Hepatocyte (in vitro differentiated cells): ENCODE measurements at regions not wholly inside any gene's neighbourhood (a gene's known extent, or its start where the extent isn't known, plus 50 kb on each side); places are given as distances from the start of the nearest gene placed in this dataset.

Experiments
- DNase-seq: peaks from one replicate; pipeline ENCODE4 v3.0.0-alpha.2; 2016; ENCODE audit warnings: low spot score
- H2AFZ ChIP-seq: fragments of 200-600 bp; sonication (generic); 2 replicates; pipeline ENCODE4 v1.6.0; 2016; ENCODE audit warnings: antibody characterized with exemption, mild to moderate bottlenecking
- H3K27ac ChIP-seq: fragments of 200-600 bp; sonication (generic); 2 replicates; pipeline ENCODE4 v1.5.1; 2016; ENCODE audit warnings: mild to moderate bottlenecking
- H3K27me3 ChIP-seq: fragments of 200-600 bp; sonication (generic); 2 replicates; pipeline ENCODE4 v1.6.1; 2016
- H3K36me3 ChIP-seq: fragments of 200-600 bp; sonication (generic); replicated peaks from 2 replicates; pipeline ENCODE4 v1.5.1; 2016; ENCODE audit warnings: low read depth; ENCODE audit not compliant: insufficient read depth
- H3K4me1 ChIP-seq: fragments of 200-600 bp; sonication (generic); 2 replicates; pipeline ENCODE4 v1.5.1; 2016; ENCODE audit warnings: mild to moderate bottlenecking, moderate library complexity; ENCODE audit not compliant: insufficient read depth
- H3K4me2 ChIP-seq: fragments of 200-600 bp; sonication (generic); 2 replicates; pipeline ENCODE4 v1.6.0; 2016
- H3K4me3 ChIP-seq: fragments of 200-600 bp; sonication (generic); 2 replicates; pipeline ENCODE4 v1.5.1; 2016; ENCODE audit warnings: mild to moderate bottlenecking
- H3K79me2 ChIP-seq: fragments of 200-600 bp; sonication (generic); 2 replicates; pipeline ENCODE4 v1.6.0; 2017; ENCODE audit warnings: mild to moderate bottlenecking
- H3K9me2 ChIP-seq: fragments of 200-600 bp; sonication (generic); replicated peaks from 2 replicates; pipeline ENCODE4 v1.6.0; 2017; ENCODE audit warnings: mild to moderate bottlenecking; ENCODE audit not compliant: insufficient read depth
- H3K9me3 ChIP-seq: fragments of 200-600 bp; sonication (generic); 2 replicates; pipeline ENCODE4 v1.5.1; 2016; ENCODE audit warnings: low read depth, mild to moderate bottlenecking
- H4K20me1 ChIP-seq: fragments of 200-600 bp; sonication (generic); 2 replicates; pipeline ENCODE4 v1.6.0; 2016; ENCODE audit warnings: mild to moderate bottlenecking; ENCODE audit not compliant: insufficient read depth, poor library complexity, severe bottlenecking
- EZH2 ChIP-seq: fragments of 200-600 bp; sonication (generic); IDR thresholded peaks from 2 replicates; pipeline ENCODE4 v1.6.1; 2016; ENCODE audit warnings: antibody characterized with exemption, mild to moderate bottlenecking, borderline replicate concordance
- EZH2phosphoT487 ChIP-seq: fragments of 200-600 bp; sonication (generic); IDR thresholded peaks from one replicate; pipeline ENCODE4 v1.6.1; 2018; ENCODE audit warnings: antibody characterized with exemption, mild to moderate bottlenecking, low read depth, moderate library complexity; ENCODE audit not compliant: unreplicated experiment, severe bottlenecking
- WGBS: methylation state at CpG from one replicate; pipeline ENCODE4 v1.1.6; 2016; ENCODE audit warnings: low lambda C conversion rate; ENCODE audit errors: missing lambda C conversion rate; 5-methylcytosine and 5-hydroxymethylcytosine counted together
- TF ChIP-seq, protein P1 (sequence below): fragments of 200-600 bp; sonication (generic); IDR thresholded peaks from 2 replicates; pipeline ENCODE4 v1.5.1; 2016; ENCODE audit warnings: antibody characterized with exemption, mild to moderate bottlenecking; ENCODE audit not compliant: poor library complexity

DNA sequence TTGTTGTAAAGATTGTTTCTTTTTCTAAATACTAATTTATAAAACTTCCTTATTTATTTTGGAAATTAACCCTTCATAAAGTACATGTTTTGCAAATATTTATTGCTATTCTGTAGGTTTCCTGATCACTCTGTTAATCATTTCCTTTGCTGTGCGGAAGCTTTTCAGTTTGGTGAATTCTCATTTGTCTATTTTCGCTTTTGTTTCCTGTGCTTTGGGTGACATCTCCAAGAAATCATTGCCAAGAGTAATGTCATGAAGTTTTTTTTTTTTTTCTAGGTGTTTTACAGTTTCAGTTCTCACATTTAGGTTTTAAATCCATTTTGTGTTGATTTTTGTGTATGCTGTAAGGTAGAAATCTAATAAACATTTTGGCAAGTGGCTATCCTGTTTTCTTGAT, 1899.8 kb upstream of the ACO1 start:
- TF ChIP-seq, protein P1, sequence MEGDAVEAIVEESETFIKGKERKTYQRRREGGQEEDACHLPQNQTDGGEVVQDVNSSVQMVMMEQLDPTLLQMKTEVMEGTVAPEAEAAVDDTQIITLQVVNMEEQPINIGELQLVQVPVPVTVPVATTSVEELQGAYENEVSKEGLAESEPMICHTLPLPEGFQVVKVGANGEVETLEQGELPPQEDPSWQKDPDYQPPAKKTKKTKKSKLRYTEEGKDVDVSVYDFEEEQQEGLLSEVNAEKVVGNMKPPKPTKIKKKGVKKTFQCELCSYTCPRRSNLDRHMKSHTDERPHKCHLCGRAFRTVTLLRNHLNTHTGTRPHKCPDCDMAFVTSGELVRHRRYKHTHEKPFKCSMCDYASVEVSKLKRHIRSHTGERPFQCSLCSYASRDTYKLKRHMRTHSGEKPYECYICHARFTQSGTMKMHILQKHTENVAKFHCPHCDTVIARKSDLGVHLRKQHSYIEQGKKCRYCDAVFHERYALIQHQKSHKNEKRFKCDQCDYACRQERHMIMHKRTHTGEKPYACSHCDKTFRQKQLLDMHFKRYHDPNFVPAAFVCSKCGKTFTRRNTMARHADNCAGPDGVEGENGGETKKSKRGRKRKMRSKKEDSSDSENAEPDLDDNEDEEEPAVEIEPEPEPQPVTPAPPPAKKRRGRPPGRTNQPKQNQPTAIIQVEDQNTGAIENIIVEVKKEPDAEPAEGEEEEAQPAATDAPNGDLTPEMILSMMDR = no peak
- TF ChIP-seq EZH2 (no peak), EZH2phosphoT487 (no peak)
- 96% methylated on average over 2 of the region's 2 CpGs for WGBS
- H3K9me2 ChIP-seq = no peaks in the 10 kb centered on the region
- no peaks in the 10 kb centered on the region for H3K27me3 ChIP-seq
- no peaks in the 10 kb centered on the region for H3K9me3 ChIP-seq
- no peak overlapping the region for H3K27ac ChIP-seq
- no peaks in the 10 kb centered on the region for H3K79me2 ChIP-seq
- H4K20me1 ChIP-seq = no peaks in the 10 kb centered on the region
- no peaks in the 10 kb centered on the region for H3K36me3 ChIP-seq
- DNase-seq = no peak
- H3K4me2 ChIP-seq = no peak overlapping the region
- no peak overlapping the region for H2AFZ ChIP-seq
- H3K4me3 ChIP-seq = no peak overlapping the region
- H3K4me1 ChIP-seq = no peaks in the 10 kb centered on the region

DNA sequence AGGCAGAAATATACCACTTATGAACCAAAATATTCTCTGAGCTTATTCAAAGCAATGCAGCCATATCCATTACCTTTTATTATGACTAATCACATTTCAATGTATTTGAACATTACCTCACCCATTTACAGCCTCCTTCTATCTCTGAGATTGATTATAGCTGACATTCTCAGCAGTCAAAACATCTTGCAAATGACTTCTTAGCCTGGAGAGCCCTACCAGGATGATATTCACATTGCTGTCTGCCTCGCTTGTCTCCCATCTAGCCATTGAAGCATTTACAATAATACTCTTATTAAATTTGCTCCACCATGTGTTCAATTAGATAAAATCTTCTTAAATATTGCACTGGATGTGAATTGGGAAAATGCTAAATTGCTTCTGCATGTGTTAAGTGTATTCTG, 1879.9 kb upstream of the ACO1 start:
- no peaks in the 10 kb centered on the region for H4K20me1 ChIP-seq
- TF ChIP-seq, protein P1 = no peak
- TF ChIP-seq EZH2 (no peak), EZH2phosphoT487 (no peak)
- no peak for DNase-seq
- no peaks in the 10 kb centered on the region for H3K9me3 ChIP-seq
- H2AFZ ChIP-seq = no peak overlapping the region
- no peaks in the 10 kb centered on the region for H3K36me3 ChIP-seq
- 83% methylated on average over 1 of the region's 1 CpG for WGBS
- no peaks in the 10 kb centered on the region for H3K4me1 ChIP-seq
- H3K9me2 ChIP-seq = no peaks in the 10 kb centered on the region
- H3K4me2 ChIP-seq = no peak overlapping the region
- H3K27ac ChIP-seq = no peak overlapping the region
- no peaks in the 10 kb centered on the region for H3K79me2 ChIP-seq
- no peaks in the 10 kb centered on the region for H3K27me3 ChIP-seq
- no peak overlapping the region for H3K4me3 ChIP-seq

DNA sequence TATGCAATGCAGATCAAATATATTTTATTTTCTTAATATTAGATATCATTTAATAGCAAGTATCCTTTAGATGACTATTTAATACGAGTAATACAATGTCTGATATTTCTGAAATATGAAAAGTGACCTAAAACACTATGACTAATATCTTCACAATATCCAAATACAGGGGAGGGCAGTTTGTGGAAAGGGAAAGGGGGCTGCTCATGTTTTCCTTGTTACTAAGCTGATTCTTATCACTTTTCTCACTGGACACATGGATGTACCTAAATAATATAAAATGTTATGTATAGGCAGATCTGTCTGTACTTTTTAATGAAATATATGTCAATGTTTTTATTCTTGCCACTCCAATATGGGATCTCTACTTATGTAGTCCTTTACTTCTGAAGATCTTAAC, 1879.1 kb upstream of the ACO1 start:
- no peak overlapping the region for H3K4me2 ChIP-seq
- no peaks in the 10 kb centered on the region for H3K9me2 ChIP-seq
- DNase-seq = no peak
- no peak overlapping the region for H2AFZ ChIP-seq
- no peaks in the 10 kb centered on the region for H3K27me3 ChIP-seq
- TF ChIP-seq EZH2phosphoT487 (no peak), EZH2 (no peak)
- TF ChIP-seq, protein P1 = no peak
- H3K27ac ChIP-seq = no peak overlapping the region
- 73% methylated on average over 1 of the region's 1 CpG for WGBS
- no peak overlapping the region for H3K4me3 ChIP-seq
- H3K9me3 ChIP-seq = no peaks in the 10 kb centered on the region
- H3K36me3 ChIP-seq = no peaks in the 10 kb centered on the region
- H3K79me2 ChIP-seq = no peaks in the 10 kb centered on the region
- no peaks in the 10 kb centered on the region for H3K4me1 ChIP-seq
- no peaks in the 10 kb centered on the region for H4K20me1 ChIP-seq

DNA sequence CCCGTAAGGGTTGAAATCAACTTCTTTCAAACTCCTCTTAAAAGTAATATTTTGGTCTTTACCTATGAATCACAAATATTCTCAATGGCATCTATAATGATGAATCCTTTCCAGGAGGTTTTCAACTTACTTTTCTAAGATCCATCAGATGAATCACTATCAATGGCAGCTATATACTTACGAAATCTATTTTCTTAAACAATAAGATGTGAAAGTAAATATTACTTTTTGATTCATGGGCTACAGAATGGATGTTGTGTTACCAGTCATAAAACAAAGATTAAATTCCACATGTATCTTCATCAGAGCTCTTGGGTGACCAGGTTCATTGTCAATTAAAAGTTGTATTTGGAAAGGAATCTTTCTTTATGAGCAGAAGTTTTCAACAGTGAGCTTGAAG, 1877.7 kb upstream of the ACO1 start:
- no peaks in the 10 kb centered on the region for H3K79me2 ChIP-seq
- no peak overlapping the region for H3K4me3 ChIP-seq
- no peaks in the 10 kb centered on the region for H3K9me3 ChIP-seq
- no peak overlapping the region for H3K4me2 ChIP-seq
- no peak overlapping the region for H2AFZ ChIP-seq
- no peak overlapping the region for H3K27ac ChIP-seq
- 91% methylated on average over 2 of the region's 2 CpGs for WGBS
- DNase-seq = no peak
- H3K4me1 ChIP-seq = no peaks in the 10 kb centered on the region
- no peak for TF ChIP-seq EZH2phosphoT487
- TF ChIP-seq, protein P1 = no peak
- TF ChIP-seq EZH2 = no peak
- no peaks in the 10 kb centered on the region for H4K20me1 ChIP-seq
- no peaks in the 10 kb centered on the region for H3K9me2 ChIP-seq
- no peaks in the 10 kb centered on the region for H3K27me3 ChIP-seq
- H3K36me3 ChIP-seq = no peaks in the 10 kb centered on the region
